ENCODE measurements at regions not wholly inside any gene's neighbourhood (a gene's known extent, or its start where the extent isn't known, plus 50 kb on each side); places are given as distances from the start of the nearest gene placed in this dataset.

GRCh38 chr6:235763-236360 is 56.4 kb upstream of the DUSP22 start (continued):
- peak; percentile 97 for TF ChIP-seq SKIL (IDR thresholded peaks at IDR 0.05; ENCODE audit: low read depth, poor library complexity, severe bottlenecking)
- TF ChIP-seq MEF2B (IDR thresholded peaks at IDR 0.05; ENCODE audit: partially characterized antibody, poor library complexity, severe bottlenecking) = peak; percentile 87
- TF ChIP-seq, protein P1, sequence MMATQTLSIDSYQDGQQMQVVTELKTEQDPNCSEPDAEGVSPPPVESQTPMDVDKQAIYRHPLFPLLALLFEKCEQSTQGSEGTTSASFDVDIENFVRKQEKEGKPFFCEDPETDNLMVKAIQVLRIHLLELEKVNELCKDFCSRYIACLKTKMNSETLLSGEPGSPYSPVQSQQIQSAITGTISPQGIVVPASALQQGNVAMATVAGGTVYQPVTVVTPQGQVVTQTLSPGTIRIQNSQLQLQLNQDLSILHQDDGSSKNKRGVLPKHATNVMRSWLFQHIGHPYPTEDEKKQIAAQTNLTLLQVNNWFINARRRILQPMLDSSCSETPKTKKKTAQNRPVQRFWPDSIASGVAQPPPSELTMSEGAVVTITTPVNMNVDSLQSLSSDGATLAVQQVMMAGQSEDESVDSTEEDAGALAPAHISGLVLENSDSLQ (IDR thresholded peaks at IDR 0.05) = peak; percentile 87
- TF ChIP-seq EP300 (IDR thresholded peaks at IDR 0.05; ENCODE audit: borderline replicate concordance in 1 of 2, control insufficient read depth in 1 of 2, low read depth in 2 of 2, low read length in 2 of 2) = peak in 1 of 2 experiments; percentile 73; a peak in 2 of 4 replicates
- peak; percentile 31; the same call in 1 of the 2 replicates for TF ChIP-seq HCFC1 (IDR thresholded peaks at IDR 0.05; ENCODE audit: low read length)
- TF ChIP-seq SPI1 (IDR thresholded peaks at IDR 0.05; ENCODE audit: borderline replicate concordance, insufficient read depth, low read depth, low read length) = peak; percentile 64; the same call in 1 of the 2 replicates
- no peak for TF ChIP-seq ZBTB4 (CRISPR knock-in tag; IDR thresholded peaks at IDR 0.05)
- no peak; the same call in 1 of the 2 replicates for TF ChIP-seq GATAD2B (conservative IDR thresholded peaks at IDR 0.05; ENCODE audit: low read depth)
- TF ChIP-seq ZBED1 (IDR thresholded peaks at IDR 0.05; ENCODE audit: borderline replicate concordance) = peak; percentile 67; the same call in 1 of the 2 replicates
- peak in 1 of 2 experiments; percentile 43; a peak in 1 of 3 replicates for TF ChIP-seq EGR1 (IDR thresholded peaks at IDR 0.05; ENCODE audit: borderline replicate concordance in 1 of 2, low read depth in 2 of 2, low read length in 2 of 2)
- peak; percentile 99 for TF ChIP-seq NBN (IDR thresholded peaks at IDR 0.05)
- no peak; the same call in 1 of the 2 replicates for TF ChIP-seq NR2F1 (conservative IDR thresholded peaks at IDR 0.05)
- peak; percentile 30; the same call in 1 of the 2 replicates for TF ChIP-seq SMC3 (IDR thresholded peaks at IDR 0.05; ENCODE audit: borderline replicate concordance, low read length)
- 0 out of 2 replicates have a peak, but pooled peaks have one; percentile 52 for TF ChIP-seq TCF12 (IDR thresholded peaks at IDR 0.05; ENCODE audit: low read depth, low read length)
- peak; percentile 21 for TF ChIP-seq SP1 (IDR thresholded peaks at IDR 0.05; ENCODE audit: low read depth, low read length)
- no peak for TF ChIP-seq RELA (IDR thresholded peaks at IDR 0.05; ENCODE audit: borderline replicate concordance, partially characterized antibody)
- no peak for TF ChIP-seq CBX3 (IDR thresholded peaks at IDR 0.05; ENCODE audit: borderline replicate concordance, low read depth)
- no peak for TF ChIP-seq NFXL1 (IDR thresholded peaks at IDR 0.05; ENCODE audit: borderline replicate concordance)
- TF ChIP-seq, protein P2, sequence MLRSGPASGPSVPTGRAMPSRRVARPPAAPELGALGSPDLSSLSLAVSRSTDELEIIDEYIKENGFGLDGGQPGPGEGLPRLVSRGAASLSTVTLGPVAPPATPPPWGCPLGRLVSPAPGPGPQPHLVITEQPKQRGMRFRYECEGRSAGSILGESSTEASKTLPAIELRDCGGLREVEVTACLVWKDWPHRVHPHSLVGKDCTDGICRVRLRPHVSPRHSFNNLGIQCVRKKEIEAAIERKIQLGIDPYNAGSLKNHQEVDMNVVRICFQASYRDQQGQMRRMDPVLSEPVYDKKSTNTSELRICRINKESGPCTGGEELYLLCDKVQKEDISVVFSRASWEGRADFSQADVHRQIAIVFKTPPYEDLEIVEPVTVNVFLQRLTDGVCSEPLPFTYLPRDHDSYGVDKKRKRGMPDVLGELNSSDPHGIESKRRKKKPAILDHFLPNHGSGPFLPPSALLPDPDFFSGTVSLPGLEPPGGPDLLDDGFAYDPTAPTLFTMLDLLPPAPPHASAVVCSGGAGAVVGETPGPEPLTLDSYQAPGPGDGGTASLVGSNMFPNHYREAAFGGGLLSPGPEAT (IDR thresholded peaks at IDR 0.05; ENCODE audit: low read depth) = peak; percentile 96
- no peak for TF ChIP-seq ZZZ3 (IDR thresholded peaks at IDR 0.05; ENCODE audit: control insufficient read depth, insufficient read length, low read depth)
- TF ChIP-seq YBX1 (IDR thresholded peaks at IDR 0.05) = peak; percentile 86
- peak; percentile 86 for TF ChIP-seq MTA2 (IDR thresholded peaks at IDR 0.05; ENCODE audit: low read depth)
- no peak for TF ChIP-seq SREBF2 (IDR thresholded peaks at IDR 0.05; ENCODE audit: low read length)
- TF ChIP-seq SMAD5 (IDR thresholded peaks at IDR 0.05; ENCODE audit: low read depth) = no peak
